A549 (cell line): ENCODE measurements at regions not wholly inside any gene's neighbourhood (a gene's known extent, or its start where the extent isn't known, plus 50 kb on each side); places are given as distances from the start of the nearest gene placed in this dataset.

Experiments used
- ATAC-seq, 2 experiments: fragments of 200-7000 bp in 1 of 2; fragments of >200 bp in 1 of 2; cut with Nextera tagmentation in 1 of 2; cut with Tn5 transposase in 1 of 2; 3 replicates each; pipeline versions ENCODE4 v1.8.0 to v1.9.1; 2018 to 2020; ENCODE audit warnings: mild to moderate bottlenecking in 1 of 2, moderate library complexity in 1 of 2
- CTCF ChIA-PET: fragments of 300-600 bp; sonication (Branson Sonifier 250); formaldehyde crosslinking; extraction: SDS; loops from one replicate; lab custom pipeline; 2021; ENCODE audit warnings: antibody characterized with exemption, inconsistent platforms; lab: Yijun Ruan, JAX
- POLR2A ChIA-PET: fragments of 350-600 bp; formaldehyde crosslinking; extraction: SDS; loops from one replicate; lab custom pipeline; 2021; ENCODE audit warnings: antibody characterized with exemption, inconsistent platforms; lab: Yijun Ruan, JAX
- DNase-seq, 2 experiments: peaks; one replicate each; pipeline versions ENCODE4 v3.0.0 to v3.0.0-alpha.2; 2011 to 2016; ENCODE audit warnings: low read depth in 1 of 2, low spot score in 1 of 2
- FAIRE-seq: peaks from 2 replicates; lab custom pipeline; 2011; peaks lifted over from hg19 to GRCh38; lab: Jason Lieb, UNC
- H3K27ac ChIP-seq, 2 experiments: fragments of >200 bp; sonication (Bioruptor Twin); formaldehyde crosslinking; 3 replicates each; pipeline ENCODE4 v1.5.1; 2016 to 2017
- H3K4me1 ChIP-seq: fragments of >200 bp; sonication (Bioruptor Twin); formaldehyde crosslinking; 3 replicates; pipeline ENCODE4 v1.6.1; 2016
- H3K4me2 ChIP-seq: fragments of >200 bp; sonication (Bioruptor Twin); formaldehyde crosslinking; 3 replicates; pipeline ENCODE4 v1.6.1; 2016
- H3K4me3 ChIP-seq: fragments of >200 bp; sonication (Bioruptor Twin); formaldehyde crosslinking; 3 replicates; pipeline ENCODE4 v1.5.1; 2016
- H3K9me3 ChIP-seq: fragments of >200 bp; sonication (Bioruptor Twin); formaldehyde crosslinking; 3 replicates; pipeline ENCODE4 v1.6.1; 2016
- BHLHE40 ChIP-seq: IDR thresholded peaks from 2 replicates; pipeline ENCODE4 v1.6.1; 2012; ENCODE audit warnings: low read depth, low read length, inconsistent platforms
- E2F6 ChIP-seq: IDR thresholded peaks from 2 replicates; pipeline ENCODE4 v1.6.1; 2012; ENCODE audit warnings: low read depth, borderline replicate concordance
- EP300 ChIP-seq, 2 experiments: fragments of >200 bp; sonication (Bioruptor Twin); formaldehyde crosslinking; IDR thresholded peaks; 2 replicates in 1 of 2; 3 replicates in 1 of 2; pipeline ENCODE4 v1.6.1; 2016 to 2017
- FOSL2 ChIP-seq, 2 experiments: fragments of 450-650 bp in 1 of 2; fragments of >200 bp in 1 of 2; sonication (Bioruptor Twin) in 1 of 2; formaldehyde crosslinking; IDR thresholded peaks; 2 replicates each; pipeline versions ENCODE4 v1.5.0 to v1.6.1; 2016 to 2020; ENCODE audit warnings: mild to moderate bottlenecking in 1 of 2, moderate library complexity in 1 of 2
- HOXA7 ChIP-seq: fragments of 250-450 bp; sonication (Bioruptor Pico); IDR thresholded peaks from 2 replicates; pipeline ENCODE4 v1.5.0; 2020; ENCODE audit warnings: mild to moderate bottlenecking, moderate library complexity
- PBX3 ChIP-seq: IDR thresholded peaks from 2 replicates; pipeline ENCODE4 v1.6.1; 2012
- POLR2A ChIP-seq: IDR thresholded peaks from 2 replicates; pipeline ENCODE4 v1.6.1; 2012; ENCODE audit warnings: mild to moderate bottlenecking, low read length
- POLR2AphosphoS2 ChIP-seq: conservative IDR thresholded peaks from 2 replicates; pipeline ENCODE4 v1.6.1; 2012; ENCODE audit warnings: low read length, improper control_type of control experiment, inconsistent platforms
- RAD21 ChIP-seq, 2 experiments: fragments of >200 bp in 1 of 2; sonication (Bioruptor Twin) in 1 of 2; formaldehyde crosslinking in 1 of 2; IDR thresholded peaks in 1 of 2; conservative IDR thresholded peaks in 1 of 2; 2 replicates in 1 of 2; 3 replicates in 1 of 2; pipeline ENCODE4 v1.6.1; 2012 to 2018; ENCODE audit warnings: inconsistent platforms in 1 of 2
- REST ChIP-seq: fragments of 200-600 bp; sonication (generic); IDR thresholded peaks from 2 replicates; pipeline ENCODE4 v1.6.1; 2016; ENCODE audit warnings: antibody characterized with exemption, mild to moderate bottlenecking, moderate library complexity
- ZFP36 ChIP-seq: fragments of 450-650 bp; IDR thresholded peaks from 2 replicates; pipeline ENCODE4 v1.6.1; 2014; ENCODE audit warnings: borderline replicate concordance; ENCODE audit not compliant: partially characterized antibody
- WGBS: methylation state at CpG from one replicate; pipeline ENCODE4 v1.1.6; 2017; ENCODE audit errors: missing lambda C conversion rate; 5-methylcytosine and 5-hydroxymethylcytosine counted together
- TF ChIP-seq, protein P1 (sequence below): fragments of >200 bp; sonication (Bioruptor Twin); formaldehyde crosslinking; IDR thresholded peaks from 3 replicates; pipeline ENCODE4 v1.5.1; 2016

GRCh38 chr10:128686630-128687278 lies 560.5 kb upstream of the MKI67 start:
- Histone ChIP-seq H3K9me3 (no peaks in the 10 kb centered on the region), H3K4me1 (no peaks in the 10 kb centered on the region), H3K27ac (no peak overlapping the region), H3K4me3 (no peak overlapping the region), H3K4me2 (no peak overlapping the region)
- CTCF ChIA-PET: no interaction called here
- no peak for TF ChIP-seq HOXA7 (CRISPR knock-in tag)
- TF ChIP-seq BHLHE40: no peak
- TF ChIP-seq POLR2A: no peak
- POLR2A ChIA-PET: no interaction called here
- FAIRE-seq (no peak), ATAC-seq (no peak), DNase-seq (no peak)
- 5% methylated on average over 11 of the region's 11 CpGs for WGBS

DNA sequence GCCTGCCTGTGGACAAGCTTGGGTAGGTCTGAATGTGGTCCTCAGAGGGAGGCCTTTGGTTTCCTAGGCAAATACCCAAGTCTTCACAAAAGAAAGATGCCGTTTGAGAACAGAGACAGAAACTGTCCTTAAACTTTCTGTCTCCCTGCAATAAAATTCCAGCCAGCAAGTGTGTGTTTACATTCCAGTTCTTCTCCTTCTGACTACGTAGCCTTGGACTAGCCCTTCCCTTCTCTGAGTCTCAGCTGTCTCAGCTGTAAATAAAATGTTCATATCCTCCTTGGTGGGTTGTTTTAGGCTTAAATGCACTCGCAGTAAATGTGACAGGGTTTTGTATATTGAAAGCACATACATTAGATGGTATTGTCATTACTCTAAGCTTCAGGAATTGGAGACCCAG lies 561.2 kb upstream of the MKI67 start:
- H3K9me3 ChIP-seq: no peaks in the 10 kb centered on the region
- CTCF ChIA-PET: no interaction called here
- FAIRE-seq: no peak
- H3K4me3 ChIP-seq: no peak overlapping the region
- no peaks in the 10 kb centered on the region for H3K4me1 ChIP-seq
- no peak for ATAC-seq
- WGBS: 4% methylated on average over 3 of the region's 3 CpGs
- POLR2A ChIA-PET: no interaction called here
- TF ChIP-seq REST (no peak), PBX3 (no peak), EP300 (IDR thresholded peaks at IDR 0.05) (no peak), RAD21 (conservative IDR thresholded peaks at IDR 0.05 in 1 of 2, IDR thresholded peaks at IDR 0.05 in 1 of 2) (no peak)
- TF ChIP-seq, protein P1, sequence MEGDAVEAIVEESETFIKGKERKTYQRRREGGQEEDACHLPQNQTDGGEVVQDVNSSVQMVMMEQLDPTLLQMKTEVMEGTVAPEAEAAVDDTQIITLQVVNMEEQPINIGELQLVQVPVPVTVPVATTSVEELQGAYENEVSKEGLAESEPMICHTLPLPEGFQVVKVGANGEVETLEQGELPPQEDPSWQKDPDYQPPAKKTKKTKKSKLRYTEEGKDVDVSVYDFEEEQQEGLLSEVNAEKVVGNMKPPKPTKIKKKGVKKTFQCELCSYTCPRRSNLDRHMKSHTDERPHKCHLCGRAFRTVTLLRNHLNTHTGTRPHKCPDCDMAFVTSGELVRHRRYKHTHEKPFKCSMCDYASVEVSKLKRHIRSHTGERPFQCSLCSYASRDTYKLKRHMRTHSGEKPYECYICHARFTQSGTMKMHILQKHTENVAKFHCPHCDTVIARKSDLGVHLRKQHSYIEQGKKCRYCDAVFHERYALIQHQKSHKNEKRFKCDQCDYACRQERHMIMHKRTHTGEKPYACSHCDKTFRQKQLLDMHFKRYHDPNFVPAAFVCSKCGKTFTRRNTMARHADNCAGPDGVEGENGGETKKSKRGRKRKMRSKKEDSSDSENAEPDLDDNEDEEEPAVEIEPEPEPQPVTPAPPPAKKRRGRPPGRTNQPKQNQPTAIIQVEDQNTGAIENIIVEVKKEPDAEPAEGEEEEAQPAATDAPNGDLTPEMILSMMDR: no peak
- H3K27ac ChIP-seq: no peak overlapping the region
- H3K4me2 ChIP-seq: no peak overlapping the region
- no peak for DNase-seq

DNA sequence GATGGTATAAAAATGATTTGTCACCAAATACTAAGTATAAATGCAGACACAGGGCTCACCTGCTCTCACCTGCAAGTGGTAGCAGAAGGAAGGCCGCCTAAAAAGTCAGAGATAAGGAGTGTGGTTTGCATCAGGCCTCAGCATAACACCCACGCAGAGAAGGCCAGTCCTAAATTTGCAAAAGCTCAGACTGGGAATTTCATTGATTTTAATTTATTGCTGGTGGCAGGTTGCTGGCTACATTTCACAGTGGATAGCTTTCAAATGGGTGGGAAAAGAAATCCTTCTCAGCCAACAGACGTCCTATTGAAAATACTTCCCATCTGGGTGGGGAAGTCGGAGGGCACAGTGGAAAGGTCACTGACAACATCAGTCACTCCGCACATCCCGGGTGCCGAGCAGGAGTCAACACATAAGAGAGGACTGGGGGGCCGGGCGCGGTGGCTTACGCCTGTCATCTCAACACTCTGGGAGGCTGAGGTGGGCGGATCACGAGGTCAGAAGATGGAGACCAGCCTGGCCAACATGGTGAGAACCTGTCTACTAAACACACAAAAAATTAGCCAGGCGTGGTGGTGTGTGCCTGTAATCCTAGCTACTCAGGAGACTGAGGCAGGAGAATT lies 561.8 kb upstream of the MKI67 start:
- Histone ChIP-seq H3K4me2 (no peak overlapping the region), H3K4me3 (no peak overlapping the region), H3K4me1 (no peaks in the 10 kb centered on the region), H3K9me3 (no peaks in the 10 kb centered on the region), H3K27ac (no peak overlapping the region)
- ChIA-PET CTCF (interaction anchor here (0.6 kb wide), 2 partner anchors 34 to 412 kb away, joined by 3 to 5 read pairs; no protein-coding TSS in a partner anchor), POLR2A (no interaction called here)
- DNase-seq: no peak
- no peak for FAIRE-seq
- no peak for TF ChIP-seq ZFP36
- TF ChIP-seq E2F6: no peak
- TF ChIP-seq POLR2AphosphoS2: no peak
- TF ChIP-seq FOSL2 (IDR thresholded peaks at IDR 0.05): no peak
- no peak for TF ChIP-seq FOSL2 (CRISPR knock-in tag; IDR thresholded peaks at IDR 0.05)
- no peak for ATAC-seq
- 34% methylated on average over 14 of the region's 14 CpGs for WGBS
